Trophoblast cell (in vitro differentiated cells and primary cell): ENCODE measurements at regions not wholly inside any gene's neighbourhood (a gene's known extent, or its start where the extent isn't known, plus 50 kb on each side); places are given as distances from the start of the nearest gene placed in this dataset.

ENCODE experiments used
- DNase-seq, 2 donors: peaks; one replicate each; pipeline ENCODE4 v3.0.0-alpha.2; 2016
- H2AFZ ChIP-seq: 2 replicates; pipeline ENCODE4 v1.6.1; 2013; ENCODE audit warnings: low read length, moderate library complexity, mild to moderate bottlenecking; ENCODE audit not compliant: insufficient read depth, poor library complexity
- H2AK5ac ChIP-seq: 2 replicates; pipeline ENCODE4 v1.6.1; 2013; ENCODE audit warnings: mild to moderate bottlenecking, low read length
- H2BK120ac ChIP-seq: 2 replicates; pipeline ENCODE4 v1.6.1; 2013; ENCODE audit warnings: low read length, mild to moderate bottlenecking, moderate library complexity; ENCODE audit not compliant: insufficient read depth, poor library complexity
- H2BK12ac ChIP-seq: 2 replicates; pipeline ENCODE4 v1.6.1; 2013; ENCODE audit warnings: mild to moderate bottlenecking, low read length, moderate library complexity
- H2BK5ac ChIP-seq: 2 replicates; pipeline ENCODE4 v1.6.1; 2013; ENCODE audit warnings: low read length, low read depth, moderate library complexity, mild to moderate bottlenecking; ENCODE audit not compliant: poor library complexity
- H3K14ac ChIP-seq: 2 replicates; pipeline ENCODE4 v1.6.1; 2013; ENCODE audit warnings: mild to moderate bottlenecking, low read length
- H3K18ac ChIP-seq: 2 replicates; pipeline ENCODE4 v1.6.1; 2013; ENCODE audit warnings: mild to moderate bottlenecking, low read length
- H3K23ac ChIP-seq: 2 replicates; pipeline ENCODE4 v1.6.1; 2013; ENCODE audit warnings: low read length
- H3K27ac ChIP-seq: 2 replicates; pipeline ENCODE4 v1.5.1; 2013; ENCODE audit warnings: low read depth, mild to moderate bottlenecking, inconsistent platforms, low read length, moderate library complexity
- H3K27me3 ChIP-seq: 2 replicates; pipeline ENCODE4 v1.6.1; 2013; ENCODE audit warnings: inconsistent platforms, mild to moderate bottlenecking, low read length, moderate library complexity; ENCODE audit not compliant: insufficient read depth
- H3K36me3 ChIP-seq, 2 experiments: 1 replicate in 1 of 2; 2 replicates in 1 of 2; pipeline ENCODE4 v1.6.1; 2013; ENCODE audit warnings: low read length in 2 of 2, mild to moderate bottlenecking in 2 of 2, moderate library complexity in 1 of 2; ENCODE audit not compliant: insufficient read depth in 2 of 2, control insufficient read depth in 1 of 2
- H3K4ac ChIP-seq: 2 replicates; pipeline ENCODE4 v1.6.1; 2013; ENCODE audit warnings: low read depth, mild to moderate bottlenecking, low read length, moderate library complexity
- H3K4me1 ChIP-seq, 2 experiments: 1 replicate in 1 of 2; 2 replicates in 1 of 2; pipeline ENCODE4 v1.6.1; 2013; ENCODE audit warnings: low read length in 2 of 2, mild to moderate bottlenecking in 2 of 2, moderate library complexity in 1 of 2; ENCODE audit not compliant: insufficient read depth in 2 of 2, control insufficient read depth in 1 of 2
- H3K4me2 ChIP-seq: 2 replicates; pipeline ENCODE4 v1.6.1; 2013; ENCODE audit warnings: inconsistent platforms, mild to moderate bottlenecking, low read length, moderate library complexity
- H3K4me3 ChIP-seq: 2 replicates; pipeline ENCODE4 v1.5.1; 2013; ENCODE audit warnings: mild to moderate bottlenecking, low read depth, low read length, inconsistent platforms
- H3K79me1 ChIP-seq: one replicate; pipeline ENCODE4 v1.6.1; 2013; ENCODE audit warnings: low read length
- H3K79me2 ChIP-seq: 2 replicates; pipeline ENCODE4 v1.6.1; 2013; ENCODE audit warnings: low read length, mild to moderate bottlenecking; ENCODE audit not compliant: control insufficient read depth, insufficient read depth, poor library complexity
- H3K9ac ChIP-seq: 2 replicates; pipeline ENCODE4 v1.6.1; 2013; ENCODE audit warnings: mild to moderate bottlenecking, low read length
- H3K9me3 ChIP-seq: 2 replicates; pipeline ENCODE4 v1.6.1; 2013; ENCODE audit warnings: low read depth, mild to moderate bottlenecking, control low read depth, inconsistent platforms, low read length; ENCODE audit not compliant: insufficient read depth
- H4K12ac ChIP-seq: 2 replicates; pipeline ENCODE4 v1.6.1; 2013; ENCODE audit warnings: low read depth, mild to moderate bottlenecking, low read length, moderate library complexity
- H4K8ac ChIP-seq: 2 replicates; pipeline ENCODE4 v1.6.1; 2013; ENCODE audit warnings: low read depth, mild to moderate bottlenecking, low read length, moderate library complexity
- H4K91ac ChIP-seq: one replicate; pipeline ENCODE4 v1.6.1; 2013; ENCODE audit warnings: low read depth, mild to moderate bottlenecking, low read length, moderate library complexity
- WGBS: extraction: QIAGEN DNeasy Blood & Tissue Kit; methylation state at CpG from one replicate; pipeline ENCODE4 v1.1.7; 2013; ENCODE audit warnings: missing lambda C conversion rate; ENCODE audit not compliant: insufficient read length, insufficient coverage; ENCODE audit errors: extremely low coverage; 5-methylcytosine and 5-hydroxymethylcytosine counted together

- H4K8ac ChIP-seq: no peak overlapping the region
- H3K9me3 ChIP-seq: no peaks in the 10 kb centered on the region
- H2BK5ac ChIP-seq: no peak overlapping the region
- H2AFZ ChIP-seq: no peak overlapping the region
- H3K27ac ChIP-seq: no peak overlapping the region
- no peaks in the 10 kb centered on the region for H3K79me1 ChIP-seq
- H3K14ac ChIP-seq: no peak overlapping the region
- no peaks in the 10 kb centered on the region for H3K4me1 ChIP-seq
- H3K4ac ChIP-seq: no peak overlapping the region
- H2BK120ac ChIP-seq: no peak overlapping the region
- WGBS: no CpG with 5 or more reads among the region's 1 CpG
- no peak overlapping the region for H3K4me3 ChIP-seq
- H4K12ac ChIP-seq: no peak overlapping the region
- H3K23ac ChIP-seq: no peak overlapping the region
- no peaks in the 10 kb centered on the region for H3K36me3 ChIP-seq
- H3K27me3 ChIP-seq: no peaks in the 10 kb centered on the region
- no peak overlapping the region for H4K91ac ChIP-seq
- no peak overlapping the region for H3K4me2 ChIP-seq
- no peak overlapping the region for H3K18ac ChIP-seq
- H2BK12ac ChIP-seq: no peak overlapping the region
- H2AK5ac ChIP-seq: no peak overlapping the region
- no peaks in the 10 kb centered on the region for H3K79me2 ChIP-seq
- DNase-seq: no peak
- no peak overlapping the region for H3K9ac ChIP-seq
These were observed 208.4 kb upstream of the CNR1 start for GRCh38 chr6:88374553-88374952.

- Histone ChIP-seq H3K27me3 (no peaks in the 10 kb centered on the region), H2AFZ (no peak overlapping the region), H3K36me3 (no peaks in the 10 kb centered on the region), H3K4ac (no peak overlapping the region), H3K14ac (no peak overlapping the region), H3K23ac (no peak overlapping the region), H2BK12ac (no peak overlapping the region), H2AK5ac (no peak overlapping the region), H3K27ac (no peak overlapping the region), H3K9ac (no peak overlapping the region), H3K18ac (no peak overlapping the region), H3K9me3 (no peaks in the 10 kb centered on the region), H3K79me1 (no peaks in the 10 kb centered on the region), H4K8ac (no peak overlapping the region), H2BK5ac (no peak overlapping the region), H4K91ac (no peak overlapping the region), H3K4me2 (no peak overlapping the region), H3K4me1 (no peaks in the 10 kb centered on the region), H3K79me2 (no peaks in the 10 kb centered on the region), H3K4me3 (no peak overlapping the region), H4K12ac (no peak overlapping the region), H2BK120ac (no peak overlapping the region)
- no CpG with 5 or more reads among the region's 2 CpGs for WGBS
- DNase-seq: no peak
These were observed 205.3 kb upstream of the CNR1 start for GRCh38 chr6:88371480-88371879.

- Histone ChIP-seq H3K9ac (no peak overlapping the region), H4K8ac (no peak overlapping the region), H3K4ac (no peak overlapping the region), H2BK12ac (no peak overlapping the region), H3K4me3 (no peak overlapping the region), H2BK5ac (no peak overlapping the region), H3K4me1 (no peaks in the 10 kb centered on the region), H3K14ac (no peak overlapping the region), H3K18ac (no peak overlapping the region), H3K27me3 (no peaks in the 10 kb centered on the region), H3K27ac (no peak overlapping the region), H2AK5ac (no peak overlapping the region), H2AFZ (no peak overlapping the region), H3K9me3 (no peaks in the 10 kb centered on the region), H3K4me2 (no peak overlapping the region), H2BK120ac (no peak overlapping the region), H3K79me2 (no peaks in the 10 kb centered on the region), H4K91ac (no peak overlapping the region), H3K23ac (no peak overlapping the region), H3K36me3 (no peaks in the 10 kb centered on the region), H3K79me1 (no peaks in the 10 kb centered on the region), H4K12ac (no peak overlapping the region)
- no peak for DNase-seq
- no CpG with 5 or more reads among the region's 4 CpGs for WGBS
These were observed 204.1 kb upstream of the CNR1 start for GRCh38 chr6:88370127-88370710.

- Histone ChIP-seq H3K23ac (no peak overlapping the region), H3K79me1 (no peaks in the 10 kb centered on the region), H3K9me3 (no peaks in the 10 kb centered on the region), H3K4me2 (no peak overlapping the region), H3K18ac (no peak overlapping the region), H4K12ac (no peak overlapping the region), H3K4ac (no peak overlapping the region), H3K4me1 (no peaks in the 10 kb centered on the region), H4K91ac (no peak overlapping the region), H3K27ac (no peak overlapping the region), H2AFZ (no peak overlapping the region), H2BK12ac (no peak overlapping the region), H2AK5ac (no peak overlapping the region), H2BK120ac (no peak overlapping the region), H3K4me3 (no peak overlapping the region), H3K14ac (no peak overlapping the region), H3K36me3 (no peaks in the 10 kb centered on the region), H4K8ac (no peak overlapping the region), H2BK5ac (no peak overlapping the region), H3K9ac (no peak overlapping the region), H3K27me3 (no peaks in the 10 kb centered on the region), H3K79me2 (no peaks in the 10 kb centered on the region)
- WGBS: no CpG with 5 or more reads among the region's 3 CpGs
- DNase-seq: no peak
These were observed 203.1 kb upstream of the CNR1 start for GRCh38 chr6:88369262-88369661.
